GM21423 (cell line): ENCODE measurements at regions not wholly inside any gene's neighbourhood (a gene's known extent, or its start where the extent isn't known, plus 50 kb on each side); places are given as distances from the start of the nearest gene placed in this dataset.
A peak's percentile ranks its signal among the peaks of the same experiment; 100 is the strongest.

Experiments used
- ATAC-seq: cut with Tn5 transposase; IDR thresholded peaks from one replicate; pipeline ENCODE4 v1.9.1; 2021; ENCODE audit warnings: mild to moderate bottlenecking, moderate library complexity; ENCODE audit not compliant: unreplicated experiment

GRCh38 chr2:207286106-207286505 lies 120.4 kb upstream of the KLF7 start:
- ATAC-seq = no peak

- peak; percentile 39 for ATAC-seq
Measured at GRCh38 chr2:207288628-207289027, 122.9 kb upstream of the KLF7 start.

GRCh38 chr2:207289295-207290018 lies 123.7 kb upstream of the KLF7 start:
- ATAC-seq = no peak

- peak; percentile 41 for ATAC-seq
Measured at GRCh38 chr2:207290833-207291624, 125.3 kb upstream of the KLF7 start.

GRCh38 chr2:207291625-207292252 lies 126.0 kb upstream of the KLF7 start:
- no peak for ATAC-seq

- ATAC-seq = no peak
Measured at GRCh38 chr2:207296265-207296948, 130.7 kb upstream of the KLF7 start.

GRCh38 chr2:207300817-207301216 lies 135.1 kb upstream of the KLF7 start:
- no peak for ATAC-seq

GRCh38 chr2:207304761-207305160 lies 139.0 kb upstream of the KLF7 start:
- no peak for ATAC-seq

- ATAC-seq = no peak
Measured at GRCh38 chr2:207308519-207309224, 142.9 kb upstream of the KLF7 start.

GRCh38 chr2:207311316-207312005 lies 145.7 kb upstream of the KLF7 start:
- peak; percentile 94 for ATAC-seq

- no peak for ATAC-seq
Measured at GRCh38 chr2:207312006-207312356, 146.2 kb upstream of the KLF7 start.

- ATAC-seq = no peak
Measured at GRCh38 chr2:207313947-207314346, 148.2 kb upstream of the KLF7 start.

- no peak for ATAC-seq
Measured at GRCh38 chr2:207315131-207315530, 149.4 kb upstream of the KLF7 start.

- no peak for ATAC-seq
Measured at GRCh38 chr2:207316484-207316883, 150.7 kb upstream of the KLF7 start.

- ATAC-seq = no peak
Measured at GRCh38 chr2:207316906-207317305, 151.2 kb upstream of the KLF7 start.

- no peak for ATAC-seq
Measured at GRCh38 chr2:207317378-207317984, 151.7 kb upstream of the KLF7 start.

GRCh38 chr2:207318181-207318628 lies 152.5 kb upstream of the KLF7 start:
- ATAC-seq = no peak

- no peak for ATAC-seq
Measured at GRCh38 chr2:207319316-207319715, 153.6 kb upstream of the KLF7 start.

- ATAC-seq = no peak
Measured at GRCh38 chr2:207320381-207321159, 154.8 kb upstream of the KLF7 start.
